ENCODE measurements at regions not wholly inside any gene's neighbourhood (a gene's known extent, or its start where the extent isn't known, plus 50 kb on each side); places are given as distances from the start of the nearest gene placed in this dataset.
"Not testable (repeated sequence)": the region's sequence is repeated elsewhere in the genome, so short reads cannot be mapped to it uniquely, and the experiment has no call there.

- no peak for DNase-seq (ENCODE audit: low read depth in 2 of 2)
These were observed 537.8 kb upstream of the PTGER4 start for GRCh38 chr5:40141896-40142295.

- DNase-seq (ENCODE audit: low read depth in 2 of 2), result no peak
These were observed 538.3 kb upstream of the PTGER4 start for GRCh38 chr5:40141418-40141817.

GRCh38 chr5:40137223-40137622, 542.5 kb upstream of the PTGER4 start:
- no peak for DNase-seq (ENCODE audit: low read depth in 2 of 2)

- no peak for DNase-seq (ENCODE audit: low read depth in 2 of 2)
These were observed 544.7 kb upstream of the PTGER4 start for GRCh38 chr5:40134883-40135520.

- DNase-seq (ENCODE audit: low read depth in 2 of 2), result no peak
These were observed 555.3 kb upstream of the PTGER4 start for GRCh38 chr5:40124367-40124766.

GRCh38 chr5:40121236-40121635, 558.5 kb upstream of the PTGER4 start:
- no peak for DNase-seq (ENCODE audit: low read depth in 2 of 2)

- no peak for DNase-seq (ENCODE audit: low read depth in 2 of 2)
These were observed 566.8 kb upstream of the PTGER4 start for GRCh38 chr5:40112875-40113274.

GRCh38 chr5:40111036-40111435, 568.7 kb upstream of the PTGER4 start:
- not testable (repeated sequence) for DNase-seq (ENCODE audit: low read depth in 2 of 2)

GRCh38 chr5:40108764-40109390, 570.8 kb upstream of the PTGER4 start:
- not testable (repeated sequence) for DNase-seq (ENCODE audit: low read depth in 2 of 2)

- not testable (repeated sequence) for DNase-seq (ENCODE audit: low read depth in 2 of 2)
These were observed 571.9 kb upstream of the PTGER4 start for GRCh38 chr5:40107786-40108185.

- DNase-seq (ENCODE audit: low read depth in 2 of 2), result no peak
These were observed 572.9 kb upstream of the PTGER4 start for GRCh38 chr5:40106847-40107246.

GRCh38 chr5:40098313-40098712, 581.4 kb upstream of the PTGER4 start:
- no peak for DNase-seq (ENCODE audit: low read depth in 2 of 2)

- DNase-seq (ENCODE audit: low read depth in 2 of 2), result no peak
These were observed 586.2 kb upstream of the PTGER4 start for GRCh38 chr5:40093550-40093949.

GRCh38 chr5:40089269-40089668, 590.4 kb upstream of the PTGER4 start:
- no peak for DNase-seq (ENCODE audit: low read depth in 2 of 2)

GRCh38 chr5:40084614-40085013, 595.1 kb upstream of the PTGER4 start:
- DNase-seq (ENCODE audit: low read depth in 2 of 2), result no peak

- no peak for DNase-seq (ENCODE audit: low read depth in 2 of 2)
These were observed 597.4 kb upstream of the PTGER4 start for GRCh38 chr5:40082313-40082712.

- DNase-seq (ENCODE audit: low read depth in 2 of 2), result no peak
These were observed 599.5 kb upstream of the PTGER4 start for GRCh38 chr5:40080191-40080590.

- no peak for DNase-seq (ENCODE audit: low read depth in 2 of 2)
These were observed 600.7 kb upstream of the PTGER4 start for GRCh38 chr5:40078898-40079575.

- no peak for DNase-seq (ENCODE audit: low read depth in 2 of 2)
These were observed 604.9 kb upstream of the PTGER4 start for GRCh38 chr5:40074826-40075225.

GRCh38 chr5:40073927-40074326, 605.8 kb upstream of the PTGER4 start:
- DNase-seq (ENCODE audit: low read depth in 2 of 2), result no peak

- DNase-seq (ENCODE audit: low read depth in 2 of 2), result no peak
These were observed 607.8 kb upstream of the PTGER4 start for GRCh38 chr5:40071870-40072269.

GRCh38 chr5:40066616-40067015, 613.1 kb upstream of the PTGER4 start:
- no peak for DNase-seq (ENCODE audit: low read depth in 2 of 2)

GRCh38 chr5:40052808-40053207, 626.9 kb upstream of the PTGER4 start:
- DNase-seq (ENCODE audit: low read depth in 2 of 2), result no peak
